ENCODE measurements at regions not wholly inside any gene's neighbourhood (a gene's known extent, or its start where the extent isn't known, plus 50 kb on each side); places are given as distances from the start of the nearest gene placed in this dataset.

DNA sequence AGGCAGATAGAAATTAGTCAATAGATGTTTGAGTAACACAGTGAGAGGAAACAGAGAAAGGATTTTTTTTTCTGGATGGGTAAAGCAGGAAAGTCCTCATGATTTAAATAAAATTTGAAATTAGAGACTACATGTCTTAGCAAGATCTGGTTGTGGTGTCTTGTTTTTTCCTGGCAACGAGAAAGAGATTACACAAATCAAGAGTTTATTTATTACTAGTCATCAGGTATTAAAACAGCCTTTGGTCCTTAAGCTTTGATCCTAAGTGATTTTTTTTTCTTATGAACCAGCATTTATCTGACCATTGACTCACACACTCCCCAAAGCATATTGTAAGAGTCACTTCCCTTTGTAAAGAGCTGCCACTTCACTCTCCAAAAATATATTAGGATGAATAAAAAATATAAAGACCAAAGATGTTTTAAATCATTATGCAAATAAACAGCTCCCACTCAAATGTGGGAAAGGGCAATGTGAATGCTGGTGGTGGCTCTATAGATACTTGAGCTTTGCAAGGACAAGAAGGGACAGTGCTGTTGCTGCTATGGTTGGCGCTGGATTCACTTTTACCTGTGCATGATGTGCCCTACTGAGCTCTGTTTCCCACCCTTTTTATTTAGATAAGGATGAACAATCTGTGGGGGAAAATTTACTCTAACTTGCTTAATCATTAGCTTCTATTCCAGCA is 1726.5 kb downstream of the MAT2B start:
- TF ChIP-seq, protein P1, sequence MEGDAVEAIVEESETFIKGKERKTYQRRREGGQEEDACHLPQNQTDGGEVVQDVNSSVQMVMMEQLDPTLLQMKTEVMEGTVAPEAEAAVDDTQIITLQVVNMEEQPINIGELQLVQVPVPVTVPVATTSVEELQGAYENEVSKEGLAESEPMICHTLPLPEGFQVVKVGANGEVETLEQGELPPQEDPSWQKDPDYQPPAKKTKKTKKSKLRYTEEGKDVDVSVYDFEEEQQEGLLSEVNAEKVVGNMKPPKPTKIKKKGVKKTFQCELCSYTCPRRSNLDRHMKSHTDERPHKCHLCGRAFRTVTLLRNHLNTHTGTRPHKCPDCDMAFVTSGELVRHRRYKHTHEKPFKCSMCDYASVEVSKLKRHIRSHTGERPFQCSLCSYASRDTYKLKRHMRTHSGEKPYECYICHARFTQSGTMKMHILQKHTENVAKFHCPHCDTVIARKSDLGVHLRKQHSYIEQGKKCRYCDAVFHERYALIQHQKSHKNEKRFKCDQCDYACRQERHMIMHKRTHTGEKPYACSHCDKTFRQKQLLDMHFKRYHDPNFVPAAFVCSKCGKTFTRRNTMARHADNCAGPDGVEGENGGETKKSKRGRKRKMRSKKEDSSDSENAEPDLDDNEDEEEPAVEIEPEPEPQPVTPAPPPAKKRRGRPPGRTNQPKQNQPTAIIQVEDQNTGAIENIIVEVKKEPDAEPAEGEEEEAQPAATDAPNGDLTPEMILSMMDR (IDR thresholded peaks at IDR 0.05), result no peak
- no peak for TF ChIP-seq POLR2A (IDR thresholded peaks at IDR 0.05)

Data from thyroid gland (tissue), 4 donors.